Smooth muscle cell (in vitro differentiated cells): ENCODE measurements at regions not wholly inside any gene's neighbourhood (a gene's known extent, or its start where the extent isn't known, plus 50 kb on each side); places are given as distances from the start of the nearest gene placed in this dataset.
A peak's percentile ranks its signal among the peaks of the same experiment; 100 is the strongest.

Experiments used
- DNase-seq: peaks from one replicate; lab custom pipeline; 2025; ENCODE audit not compliant: unreplicated experiment; lab: John Stamatoyannopoulos, UW
- H2AFZ ChIP-seq: fragments of 200-600 bp; sonication (generic); 2 replicates; pipeline ENCODE4 v1.6.0; 2016; ENCODE audit warnings: antibody characterized with exemption, low read depth, mild to moderate bottlenecking
- H3F3A ChIP-seq: fragments of 200-600 bp; sonication (generic); 2 replicates; pipeline ENCODE4 v1.6.0; 2017; ENCODE audit warnings: antibody characterized with exemption, low read depth
- H3K27ac ChIP-seq: fragments of 200-600 bp; sonication (generic); 2 replicates; pipeline ENCODE4 v1.5.1; 2016; ENCODE audit warnings: low read depth, mild to moderate bottlenecking
- H3K27me3 ChIP-seq: fragments of 200-600 bp; sonication (generic); 2 replicates; pipeline ENCODE4 v1.6.1; 2016; ENCODE audit warnings: low read depth, mild to moderate bottlenecking
- H3K36me3 ChIP-seq: fragments of 200-600 bp; sonication (generic); 2 replicates; pipeline ENCODE4 v1.5.1; 2016; ENCODE audit warnings: low read depth
- H3K4me1 ChIP-seq: fragments of 200-600 bp; sonication (generic); 2 replicates; pipeline ENCODE4 v1.5.1; 2016; ENCODE audit warnings: low read depth
- H3K4me2 ChIP-seq: fragments of 200-600 bp; sonication (generic); 2 replicates; pipeline ENCODE4 v1.6.0; 2016; ENCODE audit warnings: mild to moderate bottlenecking
- H3K4me3 ChIP-seq: fragments of 200-600 bp; sonication (generic); 2 replicates; pipeline ENCODE4 v1.5.1; 2016; ENCODE audit warnings: mild to moderate bottlenecking
- H3K79me2 ChIP-seq: fragments of 200-600 bp; sonication (generic); 2 replicates; pipeline ENCODE4 v1.6.0; 2016; ENCODE audit warnings: low read depth, mild to moderate bottlenecking
- H3K9ac ChIP-seq: fragments of 200-600 bp; sonication (generic); 2 replicates; pipeline ENCODE4 v1.6.0; 2016; ENCODE audit warnings: low read depth
- H3K9me3 ChIP-seq: fragments of 200-600 bp; sonication (generic); replicated peaks from 2 replicates; pipeline ENCODE4 v1.5.1; 2016; ENCODE audit warnings: low read depth
- H4K20me1 ChIP-seq: fragments of 200-600 bp; sonication (generic); 2 replicates; pipeline ENCODE4 v1.6.0; 2016; ENCODE audit warnings: low read depth
- CTCF ChIP-seq: fragments of 200-600 bp; sonication (generic); IDR thresholded peaks from 2 replicates; pipeline ENCODE4 v1.5.1; 2017; ENCODE audit warnings: borderline replicate concordance, mild to moderate bottlenecking, antibody characterized with exemption; ENCODE audit not compliant: insufficient read depth, poor library complexity, severe bottlenecking
- WGBS: methylation state at CpG from one replicate; pipeline ENCODE4 v1.1.7; 2016; ENCODE audit warnings: low lambda C conversion rate; 5-methylcytosine and 5-hydroxymethylcytosine counted together

GRCh38 chr14:100409651-100410050 is 86.5 kb downstream of the SLC25A47 start:
- Histone ChIP-seq H3K4me2 (peak overlapping the region; percentile 79), H3K27ac (peak overlapping the region; percentile 92), H3K27me3 (no peaks in the 10 kb centered on the region), H4K20me1 (no peaks in the 10 kb centered on the region), H3K79me2 (peaks cover 5% of the 10 kb centered on the region), H2AFZ (no peak overlapping the region), H3K4me3 (no peak overlapping the region), H3K9me3 (no peaks in the 10 kb centered on the region), H3K36me3 (no peaks in the 10 kb centered on the region), H3K4me1 (peaks cover 19% of the 10 kb centered on the region), H3K9ac (peak overlapping the region; percentile 56), H3F3A (peaks cover 3% of the 10 kb centered on the region)
- WGBS = 78% methylated on average over 2 of the region's 2 CpGs
- no peak for TF ChIP-seq CTCF
- no peak for DNase-seq

DNA sequence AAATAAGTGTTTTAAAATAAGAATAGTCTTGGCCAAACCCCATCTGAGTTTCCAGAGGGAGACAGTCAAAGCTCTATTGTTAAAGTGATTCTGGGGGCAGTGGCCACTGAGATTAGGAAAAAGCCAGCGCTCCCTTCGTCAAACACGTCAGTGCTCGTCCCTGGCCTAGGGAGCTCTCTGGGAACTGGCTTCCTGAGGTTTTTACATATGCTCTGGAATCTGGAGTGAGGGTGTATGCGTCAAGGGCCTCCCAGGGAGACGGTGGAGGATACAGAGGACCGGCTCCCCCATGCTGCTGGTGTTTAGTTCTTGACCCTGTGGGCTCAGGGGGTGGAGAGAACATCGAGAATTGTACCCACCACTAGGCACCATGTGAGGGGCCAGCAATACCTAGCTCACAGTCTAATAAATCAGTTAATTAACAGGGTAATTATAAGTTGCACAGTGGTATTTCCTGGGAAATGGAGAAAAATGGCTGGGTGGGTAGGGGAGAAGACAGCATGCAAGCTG is 87.0 kb downstream of the SLC25A47 start:
- no peak for DNase-seq
- no peaks in the 10 kb centered on the region for H3K9me3 ChIP-seq
- peaks cover 5% of the 10 kb centered on the region for H3K79me2 ChIP-seq
- no peaks in the 10 kb centered on the region for H3K27me3 ChIP-seq
- peaks cover 19% of the 10 kb centered on the region for H3K4me1 ChIP-seq
- no peak overlapping the region for H3K4me3 ChIP-seq
- no peaks in the 10 kb centered on the region for H3K36me3 ChIP-seq
- no peaks in the 10 kb centered on the region for H4K20me1 ChIP-seq
- peak overlapping the region; percentile 56 for H3K9ac ChIP-seq
- WGBS = 12% methylated on average over 8 of the region's 8 CpGs
- peaks cover 3% of the 10 kb centered on the region for H3F3A ChIP-seq
- TF ChIP-seq CTCF = no peak
- H3K4me2 ChIP-seq = peak overlapping the region; percentile 79
- peak overlapping the region; percentile 92 for H3K27ac ChIP-seq
- no peak overlapping the region for H2AFZ ChIP-seq

DNA sequence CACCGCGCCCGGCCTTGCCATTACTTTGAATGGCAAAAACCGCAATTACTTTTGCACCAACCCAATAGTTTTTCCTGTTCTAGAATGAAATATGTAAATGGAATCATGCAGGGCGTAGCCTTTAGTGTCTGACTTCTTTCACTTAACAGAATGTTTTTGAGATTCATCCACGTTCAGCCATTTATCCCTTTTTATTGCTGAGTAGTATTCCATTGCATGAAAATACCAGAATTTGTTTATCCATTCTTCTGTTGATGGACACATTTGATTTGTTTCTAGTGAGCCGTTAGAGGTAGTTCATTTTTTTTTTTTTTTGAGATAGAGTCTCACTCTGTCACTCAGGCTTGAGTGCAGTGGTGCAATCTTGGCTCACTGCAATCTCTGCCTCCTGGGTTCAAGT is 90.6 kb downstream of the SLC25A47 start:
- no peak for DNase-seq
- H3K9ac ChIP-seq = no peak overlapping the region
- H3K79me2 ChIP-seq = peaks cover 7% of the 10 kb centered on the region
- H3K4me2 ChIP-seq = no peak overlapping the region
- H2AFZ ChIP-seq = no peak overlapping the region
- H3K27me3 ChIP-seq = no peaks in the 10 kb centered on the region
- no peak overlapping the region for H3K27ac ChIP-seq
- peaks cover 21% of the 10 kb centered on the region for H3K4me1 ChIP-seq
- no peak for TF ChIP-seq CTCF
- peaks cover 3% of the 10 kb centered on the region for H3F3A ChIP-seq
- H3K9me3 ChIP-seq = no peaks in the 10 kb centered on the region
- H3K4me3 ChIP-seq = no peak overlapping the region
- H4K20me1 ChIP-seq = no peaks in the 10 kb centered on the region
- WGBS = 97% methylated on average over 7 of the region's 7 CpGs
- no peaks in the 10 kb centered on the region for H3K36me3 ChIP-seq

DNA sequence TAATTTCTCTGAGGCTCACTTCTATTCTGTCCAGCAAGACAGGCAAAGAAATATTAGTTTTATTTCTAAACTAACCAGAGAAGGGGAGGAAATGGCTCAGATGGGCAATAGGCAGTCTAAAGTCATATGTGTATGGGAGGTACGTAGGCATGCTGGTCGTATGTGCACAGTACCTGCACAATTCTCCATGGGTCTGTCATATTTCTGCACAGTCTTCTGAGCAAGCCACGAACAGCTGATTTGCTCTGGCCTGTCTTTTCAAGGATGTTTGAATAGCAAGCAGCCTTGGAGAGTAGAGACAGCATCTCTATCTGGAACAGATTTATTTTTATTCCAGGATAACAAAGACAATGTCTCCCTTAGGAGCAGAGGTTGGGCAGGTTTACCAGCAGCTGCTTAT is 92.1 kb downstream of the SLC25A47 start:
- Histone ChIP-seq H3K27me3 (no peaks in the 10 kb centered on the region), H3K9ac (no peak overlapping the region), H3K79me2 (peaks cover 14% of the 10 kb centered on the region), H3K9me3 (no peaks in the 10 kb centered on the region), H3F3A (no peaks in the 10 kb centered on the region), H4K20me1 (no peaks in the 10 kb centered on the region), H2AFZ (no peak overlapping the region), H3K4me1 (peaks cover 5% of the 10 kb centered on the region), H3K27ac (no peak overlapping the region), H3K4me3 (no peak overlapping the region), H3K4me2 (no peak overlapping the region), H3K36me3 (no peaks in the 10 kb centered on the region)
- no peak for DNase-seq
- WGBS = 93% methylated on average over 3 of the region's 3 CpGs
- TF ChIP-seq CTCF = no peak
